GM19467 (cell line): ENCODE measurements at regions not wholly inside any gene's neighbourhood (a gene's known extent, or its start where the extent isn't known, plus 50 kb on each side); places are given as distances from the start of the nearest gene placed in this dataset.

ENCODE experiments used
- ATAC-seq: cut with Tn5 transposase; IDR thresholded peaks from one replicate; pipeline ENCODE4 v1.9.1; 2021; ENCODE audit warnings: mild to moderate bottlenecking, moderate library complexity; ENCODE audit not compliant: unreplicated experiment

DNA sequence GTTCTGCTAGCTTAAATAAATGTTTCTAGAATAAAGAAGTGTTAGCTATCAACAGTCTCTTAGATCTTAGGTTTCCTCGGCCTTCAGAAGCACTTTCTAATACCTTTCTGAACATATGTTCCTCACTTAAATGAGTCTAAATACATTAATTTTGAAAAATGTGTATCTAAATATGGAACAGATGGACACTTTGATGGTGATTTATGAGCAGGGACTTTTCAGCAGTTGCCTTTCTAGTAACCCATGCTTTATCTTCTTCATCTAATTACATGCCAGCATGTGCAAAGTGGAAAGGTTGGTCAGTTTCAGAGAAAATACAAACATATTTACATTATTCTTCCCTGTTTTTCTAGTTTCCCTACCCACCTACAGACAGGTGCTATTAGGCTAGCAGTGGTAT lies 797.0 kb upstream of the CHAC2 start:
- ATAC-seq = no peak

DNA sequence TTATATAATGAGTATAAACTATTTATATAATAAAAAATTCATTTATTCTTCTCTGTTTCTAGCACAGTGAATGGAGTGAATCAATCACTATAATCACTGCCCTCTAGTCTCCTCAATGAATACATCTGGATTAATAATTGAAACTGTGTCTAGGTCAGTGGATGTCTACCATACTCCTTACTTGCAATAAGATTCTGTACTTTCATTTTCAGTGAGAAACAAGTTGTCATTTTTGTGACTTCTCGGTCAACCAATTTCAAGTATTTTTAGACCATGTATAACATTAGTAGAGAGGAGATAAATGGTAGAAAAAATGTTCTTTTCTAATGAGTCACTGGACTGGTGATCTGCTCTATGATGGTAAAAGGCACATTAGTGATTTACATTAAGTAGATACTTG lies 799.6 kb upstream of the CHAC2 start:
- no peak for ATAC-seq

DNA sequence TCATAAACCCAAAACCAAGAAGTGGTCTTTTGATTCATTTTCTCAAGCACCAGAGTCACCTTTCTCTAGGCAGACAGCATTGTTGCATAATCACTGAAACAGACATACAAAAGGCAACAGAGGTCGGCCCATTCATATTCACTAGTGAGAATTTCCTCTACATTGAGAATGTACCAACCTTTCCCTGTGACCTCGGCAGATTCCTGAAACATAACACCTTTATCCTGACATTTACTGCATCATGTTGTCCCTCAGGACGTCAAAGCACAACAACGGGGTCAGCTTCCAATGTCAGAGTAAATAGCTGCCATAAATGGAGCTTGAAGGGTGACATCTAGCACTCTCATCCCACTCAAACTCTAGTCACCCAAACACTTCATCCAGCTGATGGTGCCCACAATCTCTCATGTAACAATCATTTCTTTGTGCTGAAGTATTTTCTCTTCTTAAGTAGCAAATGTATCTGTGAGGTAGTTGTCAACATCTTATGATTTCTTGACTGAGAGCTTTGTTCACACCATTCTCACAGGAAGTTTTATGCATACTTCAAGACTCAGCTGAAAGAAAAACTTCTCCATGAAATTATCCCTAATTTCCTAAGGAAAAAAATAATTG lies 802.6 kb upstream of the CHAC2 start:
- no peak for ATAC-seq

DNA sequence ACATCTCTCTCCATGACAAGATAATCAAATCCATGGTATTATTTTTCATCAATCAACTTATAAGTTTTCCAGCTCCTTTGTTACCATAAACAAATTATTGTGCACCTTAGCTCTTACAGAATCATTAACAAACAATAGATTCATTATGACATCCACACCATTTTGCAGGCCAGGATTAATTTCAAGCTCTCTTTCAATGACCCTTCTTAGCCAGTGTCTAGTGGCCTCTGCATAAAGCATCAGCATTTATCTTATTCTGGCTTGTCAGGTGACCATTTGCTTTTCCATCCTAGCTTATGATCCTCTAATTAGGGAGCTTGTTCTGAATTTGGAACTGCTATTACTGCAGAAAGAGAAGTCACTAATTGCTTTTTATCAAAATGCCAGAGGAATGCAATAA lies 806.2 kb upstream of the CHAC2 start:
- no peak for ATAC-seq

DNA sequence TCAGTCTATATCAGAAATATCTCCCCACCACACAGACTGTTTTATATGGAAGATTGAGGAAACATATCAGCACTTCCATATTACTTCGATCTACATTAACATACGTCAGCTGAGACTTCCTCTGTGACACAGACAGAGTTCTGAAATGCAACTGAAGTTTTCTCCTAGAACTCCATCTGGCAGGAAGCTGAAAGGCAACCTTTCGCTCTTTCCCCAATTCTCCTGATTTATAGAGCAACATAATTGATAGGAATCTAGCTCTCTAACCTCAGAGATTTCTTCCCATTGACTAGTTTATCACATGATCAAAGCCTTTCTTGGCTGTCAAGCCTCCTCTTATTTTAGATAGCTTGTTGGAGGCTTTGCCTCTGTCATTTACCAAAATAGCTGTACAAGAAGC lies 806.7 kb upstream of the CHAC2 start:
- ATAC-seq = no peak

DNA sequence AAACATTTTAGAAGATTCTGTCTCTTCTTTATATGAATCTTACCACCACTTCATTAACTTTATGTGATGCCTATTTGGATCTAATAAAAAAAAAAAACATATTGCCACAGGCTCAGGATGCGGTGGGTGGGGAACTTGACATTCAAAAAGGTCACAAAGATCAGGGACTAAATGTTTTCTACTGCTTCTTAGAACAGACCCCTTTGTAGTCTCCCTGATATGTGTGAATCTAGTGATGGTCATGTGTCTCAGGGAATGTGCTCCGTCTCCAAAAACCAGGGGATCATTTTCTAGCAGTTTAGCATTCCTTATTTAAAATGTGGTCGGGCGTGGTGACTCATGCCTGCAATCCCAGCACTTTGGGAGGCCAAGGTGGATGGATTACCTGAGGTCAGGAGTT lies 807.8 kb upstream of the CHAC2 start:
- ATAC-seq = no peak

DNA sequence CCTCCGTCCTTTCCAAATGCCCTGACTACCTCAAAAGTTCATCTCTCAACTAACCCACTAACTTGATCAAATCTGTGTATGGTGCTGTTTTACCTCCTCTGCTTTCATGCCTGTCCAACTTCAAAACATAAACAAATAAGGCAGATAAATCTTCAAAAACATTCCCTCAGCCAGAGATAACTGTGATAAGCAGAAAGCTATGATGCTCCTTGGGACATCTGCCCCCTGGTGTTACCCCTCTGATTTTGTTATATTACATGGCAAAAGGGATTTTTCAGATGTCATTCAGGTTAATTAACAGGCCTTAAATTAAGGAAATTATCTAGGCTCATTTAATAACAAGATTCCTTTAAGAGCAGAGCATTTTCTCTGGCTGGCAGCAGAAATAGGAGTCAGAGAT lies 810.8 kb upstream of the CHAC2 start:
- ATAC-seq = no peak

DNA sequence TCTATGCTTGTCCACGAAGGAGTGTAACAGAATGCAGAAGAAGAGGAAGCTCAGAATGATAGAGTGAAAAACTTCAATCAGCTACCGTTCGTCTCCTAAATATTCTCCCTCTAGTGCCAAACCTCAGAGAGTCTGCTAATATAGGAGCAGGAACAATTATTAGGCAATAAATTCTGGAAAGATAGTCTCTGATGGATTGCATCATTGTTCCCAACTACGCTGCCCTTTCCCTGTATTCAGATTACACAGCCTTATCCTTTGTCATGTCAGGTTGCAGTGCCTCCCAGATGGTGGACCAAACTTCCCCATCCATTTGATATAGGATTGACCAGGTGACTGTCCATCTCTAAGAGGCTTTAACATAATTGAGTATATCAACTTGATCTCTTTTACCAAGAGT lies 811.5 kb upstream of the CHAC2 start:
- no peak for ATAC-seq

DNA sequence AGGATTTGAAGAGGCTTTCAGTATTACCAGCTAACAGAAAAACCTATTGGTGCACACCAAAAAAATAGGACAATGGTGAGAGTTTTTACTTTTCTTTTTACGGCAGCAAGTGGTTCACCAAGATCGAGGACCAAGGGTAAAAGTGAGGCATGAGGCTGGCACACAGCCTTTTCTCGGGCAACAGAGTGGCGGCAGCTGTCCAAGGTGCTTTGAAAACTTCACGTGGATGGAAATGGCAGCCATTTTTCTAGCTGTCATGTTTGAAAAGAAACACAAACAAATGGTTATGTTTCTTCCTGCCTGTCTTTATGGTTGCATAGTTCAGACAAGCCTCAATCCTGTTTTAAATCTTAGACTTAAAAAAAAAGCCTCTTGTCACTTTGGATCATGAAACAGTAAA lies 812.5 kb upstream of the CHAC2 start:
- ATAC-seq = no peak

DNA sequence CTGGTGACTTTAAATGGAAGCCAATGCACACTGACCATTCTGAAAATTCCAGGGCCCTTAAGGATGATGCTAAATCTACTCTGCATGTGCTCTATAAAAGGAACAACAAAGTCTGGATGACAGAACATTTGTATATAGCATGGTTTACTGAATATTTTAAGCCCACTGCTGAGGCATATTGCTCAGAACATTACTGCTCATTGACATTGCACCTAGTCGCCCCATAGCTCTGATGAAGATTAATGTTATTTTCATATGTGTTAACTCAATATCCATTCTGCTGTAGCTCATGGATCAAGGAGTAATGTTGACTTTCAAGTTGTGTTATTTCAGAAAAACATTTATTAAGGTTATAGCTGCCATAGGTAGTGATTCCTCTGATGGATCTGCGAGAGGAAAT lies 827.5 kb upstream of the CHAC2 start:
- no peak for ATAC-seq

DNA sequence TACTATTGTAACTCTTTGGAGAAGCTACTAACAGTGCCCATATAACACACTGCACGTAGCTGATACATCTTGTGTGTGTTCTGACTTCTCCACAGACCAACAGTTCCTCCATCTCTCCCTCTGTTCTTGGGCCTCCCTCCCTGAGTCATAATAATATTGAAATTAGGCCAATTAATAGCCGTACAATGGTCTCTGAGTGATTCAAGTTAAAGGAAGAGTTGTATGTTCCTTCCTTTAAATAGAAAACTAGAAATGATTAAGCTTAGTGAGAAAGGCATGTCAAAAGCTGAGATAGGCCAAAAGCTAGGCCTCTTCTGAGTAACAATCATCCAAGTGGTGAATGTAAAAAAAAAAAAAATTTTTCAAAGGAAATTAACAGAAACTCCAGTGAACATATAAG lies 828.4 kb upstream of the CHAC2 start:
- ATAC-seq = no peak

DNA sequence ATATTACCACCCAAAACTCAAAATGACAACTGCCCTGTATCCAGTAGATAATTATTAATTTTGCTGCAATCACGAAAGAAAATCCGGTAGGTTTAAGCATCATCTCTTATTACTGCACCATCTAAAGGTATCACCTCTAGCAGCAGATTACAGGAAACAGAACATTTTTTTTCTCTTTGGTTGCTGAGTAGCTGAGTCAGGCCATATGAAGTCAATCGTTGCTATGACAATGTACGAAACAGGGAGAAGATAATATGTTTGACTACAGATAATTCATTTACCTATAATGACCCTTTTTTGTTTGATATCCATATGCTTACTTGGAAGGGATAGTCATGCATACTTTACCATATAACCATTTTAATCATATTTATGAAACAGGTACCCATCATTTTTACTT lies 831.6 kb upstream of the CHAC2 start:
- ATAC-seq = no peak

DNA sequence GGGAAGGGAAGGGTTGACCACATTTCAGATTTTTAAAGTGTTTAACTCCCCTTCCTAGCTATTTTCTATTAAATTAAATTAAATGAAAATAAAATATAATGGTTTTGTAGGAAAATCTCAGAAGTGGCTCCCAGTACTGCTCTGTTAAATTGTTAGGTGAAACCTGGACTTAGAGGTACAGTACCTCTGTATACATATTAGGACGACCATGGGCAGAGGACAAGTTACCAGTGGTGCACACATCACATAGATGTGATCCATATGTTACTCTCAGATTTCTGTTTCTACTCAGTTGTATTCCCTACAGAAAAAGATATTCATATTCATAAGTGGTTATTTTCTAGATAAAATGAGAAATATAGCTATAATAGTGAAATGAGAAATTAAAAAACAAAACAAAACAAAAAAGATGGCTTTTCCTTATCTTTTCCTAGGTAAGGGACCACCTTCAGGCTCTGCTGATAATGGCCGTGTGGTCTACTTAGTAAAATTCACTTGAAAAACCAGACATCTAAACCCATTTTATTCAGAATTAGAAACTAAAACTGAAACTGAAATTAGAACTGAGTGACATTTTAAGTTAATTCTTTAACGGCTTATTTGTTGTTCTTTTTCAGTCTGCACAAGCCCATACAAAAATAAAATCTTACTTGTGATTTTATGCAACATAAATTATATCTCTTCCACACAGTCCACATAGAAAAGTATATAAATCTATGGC lies 832.5 kb upstream of the CHAC2 start:
- peak; percentile 17 for ATAC-seq

DNA sequence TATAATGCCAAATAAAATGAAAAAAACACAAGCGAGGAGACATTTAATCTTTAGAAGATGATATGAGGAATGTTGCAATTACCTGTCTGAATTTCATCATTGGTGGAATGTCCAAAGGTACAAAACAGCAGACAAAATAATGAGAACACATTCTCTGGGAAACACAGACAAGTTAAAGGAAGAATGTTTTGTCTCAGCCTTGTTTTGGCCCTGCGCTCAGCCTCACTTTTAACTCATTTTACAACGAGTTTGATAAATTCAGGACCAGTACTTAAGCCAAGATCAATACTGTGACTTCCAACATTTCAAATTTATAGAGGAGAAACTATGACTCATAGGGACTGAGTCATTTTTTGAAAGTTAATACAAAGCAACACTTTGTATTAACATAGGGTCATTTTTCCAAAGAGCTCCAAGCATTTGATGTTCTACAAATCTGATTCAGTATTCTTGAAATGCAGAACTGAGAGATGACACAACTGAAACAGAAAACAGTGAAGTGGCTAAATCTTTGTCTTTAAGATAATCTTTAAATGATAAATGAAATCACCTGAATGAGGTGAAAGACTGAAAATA lies 833.2 kb upstream of the CHAC2 start:
- ATAC-seq = peak; percentile 63

DNA sequence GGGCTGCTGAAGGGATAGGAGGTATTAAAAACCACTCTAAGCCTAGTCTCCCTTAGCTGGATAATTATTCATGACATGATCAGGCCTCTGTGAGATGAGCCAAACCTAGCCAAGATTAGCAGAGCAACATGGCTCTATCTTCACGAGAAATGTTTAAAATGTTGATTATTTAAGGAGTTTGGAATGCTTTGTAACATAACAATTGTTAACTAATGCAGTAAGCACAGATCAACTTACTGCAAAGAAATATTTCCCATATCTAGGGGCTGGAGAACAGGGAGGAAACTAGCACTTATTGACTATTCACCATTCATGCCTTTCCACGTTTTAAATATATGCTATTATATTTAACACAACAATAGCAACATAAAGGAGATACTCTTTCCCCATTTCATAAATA lies 833.7 kb upstream of the CHAC2 start:
- ATAC-seq = no peak

DNA sequence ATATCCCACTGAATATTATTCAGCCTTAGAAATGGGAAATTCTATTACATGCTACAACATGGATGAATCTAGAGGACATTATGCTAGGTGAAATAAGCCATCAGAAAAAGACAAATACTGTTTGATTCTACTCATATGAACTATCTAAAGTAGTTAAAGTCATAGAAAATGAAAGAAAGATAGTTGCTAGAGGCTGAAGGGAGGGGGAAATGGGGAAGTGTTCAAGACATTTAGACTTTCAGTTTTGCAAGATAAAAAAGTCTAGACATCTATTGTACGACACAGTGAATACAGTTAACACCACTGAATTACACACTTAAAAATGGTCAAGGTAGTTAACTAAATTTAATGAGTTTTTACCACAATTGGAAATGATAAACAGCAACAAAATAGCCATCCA lies 835.9 kb upstream of the CHAC2 start:
- peak; percentile 53 for ATAC-seq

DNA sequence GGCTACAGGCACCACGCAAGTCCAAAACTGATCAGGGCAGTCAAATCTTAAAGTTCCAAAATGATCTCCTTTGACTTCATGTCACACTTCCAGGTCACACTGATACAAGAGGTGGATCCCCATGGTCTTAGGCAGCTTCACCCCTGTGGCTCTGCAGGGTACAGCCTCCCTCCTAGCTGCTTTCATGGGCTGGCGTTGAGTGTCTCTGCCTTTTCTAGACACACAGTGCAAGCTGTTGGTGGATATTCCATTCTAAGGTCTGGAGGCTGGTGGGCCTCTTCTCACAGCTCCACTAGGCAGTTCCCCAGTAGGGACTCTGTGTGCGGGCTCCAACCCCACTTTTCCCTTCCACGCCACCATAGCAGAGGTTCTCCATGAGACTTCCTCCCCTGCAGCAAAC lies 838.2 kb upstream of the CHAC2 start:
- no peak for ATAC-seq

DNA sequence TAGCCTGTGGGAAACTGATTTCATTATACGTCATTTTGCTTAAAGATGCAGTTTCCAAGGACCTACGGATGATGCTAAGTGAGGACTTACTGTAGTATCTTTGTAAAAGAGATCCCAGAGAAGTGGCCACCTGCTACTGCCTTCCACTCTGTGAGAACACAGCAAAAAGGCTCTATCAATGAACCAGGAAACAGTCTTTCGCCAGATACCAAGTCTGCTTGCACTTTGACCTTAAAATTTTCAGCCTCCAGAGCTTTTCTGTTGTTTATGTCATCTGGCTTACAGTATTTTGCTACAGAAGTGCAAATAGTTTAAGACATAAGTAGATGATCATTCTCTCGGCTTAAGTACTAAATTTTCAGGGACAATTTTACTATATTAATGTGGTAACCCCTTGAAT lies 847.9 kb upstream of the CHAC2 start:
- no peak for ATAC-seq

DNA sequence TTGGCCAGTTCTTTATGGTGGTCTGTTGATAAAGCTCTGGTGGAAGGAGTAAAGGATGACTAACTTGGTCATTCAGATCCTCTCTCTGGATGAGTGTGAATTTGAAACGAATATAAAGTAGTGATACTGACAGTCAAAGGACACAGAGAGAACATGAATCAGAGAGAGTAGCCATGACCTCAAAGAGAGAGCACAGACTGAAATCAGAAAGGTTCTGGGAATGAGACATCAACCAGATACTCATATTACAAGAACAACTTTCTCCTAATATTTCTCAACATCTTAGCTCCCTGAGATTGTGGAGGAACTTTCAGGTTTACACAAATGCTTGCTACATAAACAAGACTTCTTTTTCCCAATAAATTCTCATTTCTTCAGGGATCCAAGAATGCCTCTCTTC lies 849.1 kb upstream of the CHAC2 start:
- no peak for ATAC-seq

DNA sequence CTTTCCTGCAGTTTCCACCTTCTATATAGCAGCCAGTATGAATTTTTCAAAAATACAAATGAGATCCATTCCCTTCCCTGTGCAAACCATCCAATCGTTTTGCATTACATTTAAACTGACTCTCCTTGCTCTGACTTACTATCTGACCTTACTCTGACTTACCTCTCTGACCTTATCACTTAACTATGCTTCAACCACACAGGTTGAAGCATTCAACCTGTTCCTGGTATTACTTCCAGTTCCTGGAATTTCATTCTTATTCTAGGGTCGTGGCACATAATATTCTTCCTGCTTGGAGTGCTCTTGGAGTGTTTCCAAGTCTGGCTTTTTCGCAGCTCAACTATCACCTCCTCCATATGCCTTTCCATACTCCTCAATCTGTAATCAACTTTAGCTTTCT lies 850.6 kb upstream of the CHAC2 start:
- no peak for ATAC-seq

DNA sequence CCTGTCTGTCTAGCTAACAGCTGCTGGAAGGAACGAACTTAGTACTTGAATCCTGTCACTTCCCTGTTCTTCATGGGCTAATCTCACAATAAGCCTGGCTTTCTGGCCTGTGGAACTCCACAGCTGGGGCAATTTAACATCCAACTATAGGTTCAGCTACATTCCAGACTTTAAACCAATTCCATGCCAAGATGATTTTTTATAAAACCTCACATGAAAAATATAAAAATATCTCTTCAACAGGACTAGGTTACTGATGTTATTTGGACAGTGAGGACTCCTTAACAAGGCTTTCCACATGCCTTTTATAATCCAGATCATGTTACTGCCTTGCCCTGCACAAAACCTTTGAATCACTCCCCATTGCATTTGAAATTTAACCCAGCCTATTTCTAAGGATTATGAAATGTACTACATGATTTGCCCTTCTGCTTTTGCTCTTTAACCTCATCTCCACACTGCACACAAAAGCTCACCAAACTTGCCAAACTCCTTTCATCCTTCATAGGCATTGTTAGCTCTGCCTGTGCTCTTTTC lies 863.2 kb upstream of the CHAC2 start:
- ATAC-seq = no peak

DNA sequence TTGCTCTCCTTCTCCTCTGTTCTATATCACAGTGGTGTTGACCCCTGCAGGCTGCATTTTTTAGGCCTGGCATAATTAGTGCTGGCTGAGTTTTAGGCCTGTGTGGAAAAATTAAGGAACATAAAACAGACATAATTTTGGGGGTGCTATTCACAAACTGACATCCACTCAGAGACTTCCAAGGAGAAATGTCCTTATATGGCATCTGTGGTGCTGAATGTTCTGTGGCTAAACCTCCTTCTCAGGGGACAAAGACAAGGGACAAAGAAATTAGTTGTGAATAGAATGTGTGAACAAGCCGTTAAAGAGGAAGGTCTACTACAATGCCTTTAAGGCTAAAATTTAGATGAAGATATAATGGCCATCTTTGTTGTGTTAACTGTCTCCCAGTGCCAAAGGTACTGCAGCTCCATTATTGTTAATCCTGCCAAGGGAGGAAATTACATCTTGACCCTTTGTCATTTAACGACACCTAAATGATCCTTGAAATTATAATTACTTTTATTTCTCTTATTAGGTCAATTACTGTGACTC lies 870.0 kb upstream of the CHAC2 start:
- no peak for ATAC-seq
